Thoracic aorta (tissue), 2 donors: ENCODE measurements at regions not wholly inside any gene's neighbourhood (a gene's known extent, or its start where the extent isn't known, plus 50 kb on each side); places are given as distances from the start of the nearest gene placed in this dataset.

ENCODE experiments used
- ATAC-seq: fragments of 150-250 bp; one replicate; pipeline ENCODE4 v1.8.0; 2017; ENCODE audit warnings: low read depth; ENCODE audit not compliant: insufficient number of reproducible peaks, low FRiP score
- DNase-seq: peaks from one replicate; pipeline ENCODE4 v3.0.0-alpha.2; 2020; ENCODE audit warnings: low spot score
- H3K27ac ChIP-seq, 2 donors: fragments of 200-600 bp; sonication (generic); 1 replicate in 1 of 2; 2 replicates in 1 of 2; pipeline ENCODE4 v1.5.1; 2016; ENCODE audit warnings: mild to moderate bottlenecking in 2 of 2, moderate library complexity in 2 of 2
- H3K27me3 ChIP-seq: fragments of 200-600 bp; sonication (generic); replicated peaks from 2 replicates; pipeline ENCODE4 v1.6.0; 2016; ENCODE audit warnings: mild to moderate bottlenecking; ENCODE audit not compliant: insufficient read depth
- H3K36me3 ChIP-seq: fragments of 200-600 bp; sonication (generic); one replicate; pipeline ENCODE4 v1.5.1; 2016
- H3K4me1 ChIP-seq, 2 donors: fragments of 200-600 bp; sonication (generic); 1 replicate in 1 of 2; 2 replicates in 1 of 2; pipeline versions ENCODE4 v1.5.1 to v1.6.0; 2016; ENCODE audit warnings: low read depth in 2 of 2, mild to moderate bottlenecking in 1 of 2; ENCODE audit not compliant: control insufficient read depth in 1 of 2
- H3K4me3 ChIP-seq: fragments of 200-600 bp; sonication (generic); 2 replicates; pipeline ENCODE4 v1.5.1; 2016; ENCODE audit warnings: mild to moderate bottlenecking
- H3K9me3 ChIP-seq: fragments of 200-600 bp; sonication (generic); 2 replicates; pipeline ENCODE4 v1.5.1; 2016
- CTCF ChIP-seq: fragments of 200-600 bp; sonication (generic); IDR thresholded peaks from one replicate; pipeline ENCODE4 v1.5.1; 2019; ENCODE audit warnings: antibody characterized with exemption

GRCh38 chr15:62824111-62825015 lies 218.2 kb upstream of the TPM1 start:
- no peak for ATAC-seq

GRCh38 chr15:62825191-62825590 lies 217.4 kb upstream of the TPM1 start:
- Histone ChIP-seq H3K27me3 (no peaks in the 10 kb centered on the region), H3K27ac (no peak overlapping the region), H3K9me3 (no peaks in the 10 kb centered on the region), H3K36me3 (peaks cover 9% of the 10 kb centered on the region), H3K4me3 (no peak overlapping the region), H3K4me1 (peaks cover 0 to 15% of the 10 kb centered on the region in 2 donors)
- DNase-seq (no peak), ATAC-seq (no peak)
- no peak for TF ChIP-seq CTCF

More at GRCh38 chr15:62824111-62825015, 218.2 kb upstream of the TPM1 start:
- DNase-seq: no peak
- no peak overlapping the region for H3K27ac ChIP-seq
- no peaks in the 10 kb centered on the region for H3K9me3 ChIP-seq
- no peak overlapping the region for H3K4me3 ChIP-seq
- peaks cover 11% of the 10 kb centered on the region for H3K36me3 ChIP-seq
- peaks cover 0 to 15% of the 10 kb centered on the region in 2 donors for H3K4me1 ChIP-seq
- no peak for TF ChIP-seq CTCF
- H3K27me3 ChIP-seq: no peaks in the 10 kb centered on the region

GRCh38 chr15:62826561-62826960 lies 216.0 kb upstream of the TPM1 start:
- Histone ChIP-seq H3K27ac (no peak overlapping the region), H3K36me3 (peaks cover under 1% of the 10 kb centered on the region), H3K4me3 (no peak overlapping the region), H3K4me1 (peaks cover 0 to 15% of the 10 kb centered on the region in 2 donors), H3K27me3 (no peaks in the 10 kb centered on the region), H3K9me3 (no peaks in the 10 kb centered on the region)
- TF ChIP-seq CTCF: no peak
- ATAC-seq (no peak), DNase-seq (no peak)

- Histone ChIP-seq H3K4me1 (peaks cover 0 to 15% of the 10 kb centered on the region in 2 donors), H3K9me3 (no peaks in the 10 kb centered on the region), H3K4me3 (no peak overlapping the region), H3K27me3 (no peaks in the 10 kb centered on the region), H3K36me3 (peaks cover 4% of the 10 kb centered on the region), H3K27ac (no peak overlapping the region)
- DNase-seq: no peak
- ATAC-seq: no peak
- no peak for TF ChIP-seq CTCF
Observed at GRCh38 chr15:62828364-62828763, 214.2 kb upstream of the TPM1 start.

- DNase-seq: no peak
- H3K27ac ChIP-seq: no peak overlapping the region
- H3K4me1 ChIP-seq: no peaks in the 10 kb centered on the region
- H3K36me3 ChIP-seq: peaks cover 35% of the 10 kb centered on the region
- no peak for TF ChIP-seq CTCF
- ATAC-seq: no peak
- no peaks in the 10 kb centered on the region for H3K27me3 ChIP-seq
- no peaks in the 10 kb centered on the region for H3K9me3 ChIP-seq
- no peak overlapping the region for H3K4me3 ChIP-seq
Observed at GRCh38 chr15:62832231-62832630, 210.3 kb upstream of the TPM1 start.
